GM21786 (cell line): ENCODE measurements at regions not wholly inside any gene's neighbourhood (a gene's known extent, or its start where the extent isn't known, plus 50 kb on each side); places are given as distances from the start of the nearest gene placed in this dataset.
"Not testable (repeated sequence)": the region's sequence is repeated elsewhere in the genome, so short reads cannot be mapped to it uniquely, and the experiment has no call there.

Source experiments
- ATAC-seq: cut with Tn5 transposase; IDR thresholded peaks from one replicate; pipeline ENCODE4 v1.9.1; 2021; ENCODE audit not compliant: unreplicated experiment

DNA sequence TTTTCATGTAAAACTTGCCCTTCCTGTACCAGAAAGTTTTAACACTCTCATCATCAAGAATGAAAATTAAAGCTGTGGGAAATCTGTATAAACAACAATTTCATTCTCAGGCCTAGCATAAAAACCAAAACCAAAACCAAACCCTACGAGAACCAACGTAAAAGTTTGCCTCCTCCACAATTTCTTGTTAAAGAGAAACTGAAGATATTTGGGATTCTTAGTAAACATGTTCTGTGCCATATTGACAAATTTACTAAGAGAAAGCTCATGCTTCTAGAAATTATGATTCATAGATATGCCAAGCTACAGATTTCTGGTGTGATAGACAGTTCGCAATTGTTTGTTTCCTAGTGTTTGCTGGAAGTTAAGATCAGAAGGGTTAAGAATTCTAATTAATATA, 801.0 kb upstream of the NUDT12 start:
- no peak for ATAC-seq

DNA sequence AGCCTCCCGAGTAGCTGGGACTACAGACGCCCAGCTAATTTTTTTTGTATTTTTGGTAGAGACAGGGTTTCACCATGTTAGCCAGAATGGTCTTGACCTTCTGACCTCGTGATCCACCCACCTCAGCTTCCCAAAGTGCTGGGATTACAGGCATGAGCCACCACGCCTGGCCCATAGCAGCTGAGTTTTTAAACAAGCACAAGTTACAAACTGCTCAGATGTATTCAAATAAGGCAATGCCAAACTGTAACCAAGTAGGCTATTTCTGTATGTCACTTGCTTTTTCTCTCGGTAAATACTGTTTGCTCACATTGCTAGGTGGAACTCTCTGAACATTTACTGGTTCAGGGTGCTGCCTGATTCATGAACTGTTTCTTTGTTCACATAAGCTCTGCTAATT, 799.3 kb upstream of the NUDT12 start:
- peak; percentile 39 for ATAC-seq

DNA sequence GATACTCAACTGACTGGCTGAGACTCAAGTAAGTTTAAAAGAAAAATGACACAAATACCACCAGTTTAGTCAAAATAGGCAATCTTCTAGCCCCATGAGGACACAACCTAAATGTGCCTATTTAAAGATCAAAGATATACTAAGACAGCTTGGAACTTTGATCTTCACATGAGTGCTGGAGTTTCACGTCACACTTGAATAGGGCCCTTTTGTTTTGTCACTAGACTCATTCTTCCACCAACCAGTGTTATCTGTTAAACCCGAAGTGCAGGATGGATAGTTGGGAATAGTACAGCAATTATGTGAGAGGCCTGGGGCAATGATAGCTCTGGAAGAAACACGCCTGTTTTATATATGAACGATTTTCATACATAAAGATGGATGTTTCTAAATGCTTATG, 792.8 kb upstream of the NUDT12 start:
- no peak for ATAC-seq

DNA sequence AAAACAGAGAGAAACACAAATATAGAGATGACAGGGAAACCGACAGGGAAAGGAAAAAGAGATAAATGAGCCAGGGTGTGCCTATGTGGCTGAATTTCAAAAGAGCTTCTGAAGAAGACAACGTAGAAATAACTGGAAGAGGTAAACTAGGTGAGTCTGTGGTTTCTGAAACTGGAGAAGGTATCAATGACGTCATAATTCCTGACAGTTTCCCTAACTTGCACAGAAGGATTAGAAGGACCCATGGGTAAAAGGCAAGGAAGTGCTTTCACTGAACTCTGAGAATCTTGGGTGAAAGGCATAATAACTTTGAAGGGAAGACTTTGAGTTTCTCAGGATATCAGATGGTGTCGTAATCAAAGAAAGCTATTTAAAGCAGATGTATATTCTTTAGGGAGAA, 790.8 kb upstream of the NUDT12 start:
- no peak for ATAC-seq

DNA sequence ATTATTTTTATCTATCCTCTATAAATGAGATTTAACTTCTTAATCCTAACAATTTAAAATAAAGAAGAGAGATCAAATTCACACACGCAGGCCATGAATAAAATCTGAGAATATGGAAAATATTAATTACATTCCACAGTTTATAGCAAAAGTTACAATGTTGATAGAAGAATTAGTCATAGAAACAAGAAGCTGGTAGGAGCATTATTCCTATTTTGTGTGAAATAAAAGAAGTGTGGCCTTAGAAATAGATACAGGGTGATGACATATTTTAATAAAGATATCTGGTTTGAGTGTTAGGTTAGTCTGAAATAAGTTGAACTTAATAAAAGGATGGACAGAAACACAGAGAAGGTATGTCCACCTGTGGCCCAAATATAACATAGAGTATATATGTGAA, 790.4 kb upstream of the NUDT12 start:
- ATAC-seq = no peak

DNA sequence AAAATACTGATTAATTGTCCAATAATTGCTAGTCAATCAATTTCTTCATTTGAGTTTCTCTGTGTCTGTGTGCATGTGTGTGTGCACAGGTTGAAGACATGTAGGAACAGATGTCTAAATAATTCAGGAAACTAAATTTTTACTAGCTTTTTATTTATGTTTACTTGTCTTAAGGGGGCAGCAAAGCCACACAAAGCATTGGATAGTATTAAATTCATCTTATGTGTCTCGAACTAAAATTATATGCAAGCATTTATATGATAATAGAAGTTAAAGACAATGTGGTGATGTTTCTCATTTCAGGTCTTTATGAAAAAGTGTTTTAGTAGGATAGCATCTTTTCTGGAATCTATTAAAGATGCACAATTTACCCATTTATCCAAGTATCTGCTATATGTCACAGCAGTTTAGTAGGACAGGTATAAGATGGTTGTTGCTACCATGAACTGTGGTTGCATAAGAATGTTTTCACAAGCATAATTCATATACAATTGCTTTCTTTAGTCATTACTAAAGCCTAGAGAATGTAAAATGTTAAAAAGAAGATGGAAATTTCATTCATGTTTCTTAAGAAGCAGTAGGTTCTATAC, 784.6 kb upstream of the NUDT12 start:
- ATAC-seq = no peak

DNA sequence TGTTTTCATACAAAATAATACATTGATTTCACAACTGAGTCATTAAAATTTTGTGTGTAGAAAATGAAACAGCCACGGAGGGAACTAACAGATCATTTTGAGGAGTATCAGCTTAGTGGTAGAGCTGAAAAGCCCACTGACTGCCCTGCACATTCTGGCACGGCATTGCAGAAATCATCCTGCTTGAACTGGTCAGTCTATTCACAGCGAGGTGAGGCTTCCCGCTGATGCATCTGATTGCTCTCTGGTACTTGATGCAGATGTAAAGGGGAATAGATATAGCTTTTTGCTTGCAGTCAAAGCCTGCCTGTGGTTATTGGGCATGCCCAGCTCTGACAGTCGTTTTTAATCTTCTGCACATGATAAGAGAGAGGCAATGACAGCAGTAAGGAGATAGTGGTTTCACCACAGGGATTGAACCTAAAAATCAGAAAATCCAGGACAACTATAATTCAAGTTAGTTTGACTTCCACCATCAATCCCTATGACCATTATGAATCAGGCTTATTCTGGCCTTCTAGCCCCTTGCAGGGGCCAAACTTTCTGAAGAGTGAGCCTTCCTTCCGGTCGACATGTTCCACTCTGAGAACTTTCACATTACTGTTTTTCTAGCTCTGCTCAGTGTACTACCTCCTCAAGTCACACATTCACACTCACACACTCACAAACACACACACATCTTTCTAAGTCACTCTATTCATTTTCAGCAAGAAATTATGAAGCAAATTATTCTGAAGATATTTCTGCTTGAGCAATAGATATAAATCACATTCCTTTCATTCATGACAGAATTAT, 782.8 kb upstream of the NUDT12 start:
- ATAC-seq = no peak

DNA sequence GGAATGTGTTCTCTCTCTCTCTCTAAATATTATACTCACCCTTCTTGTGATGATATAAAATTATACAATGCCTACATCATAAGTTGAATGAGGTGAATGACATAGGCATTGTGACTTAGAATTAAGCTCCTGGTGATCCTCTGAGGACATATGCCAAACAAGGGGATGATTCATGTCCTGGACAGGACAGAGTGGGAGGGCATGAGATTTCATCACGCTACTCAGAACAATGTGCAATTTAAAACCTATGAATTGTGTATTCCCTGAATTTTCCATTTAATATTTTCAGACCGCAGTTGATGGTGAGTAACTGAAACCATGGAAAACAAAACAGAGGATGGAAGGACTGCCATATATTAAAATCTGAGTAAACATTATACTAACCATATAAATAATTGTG, 782.2 kb upstream of the NUDT12 start:
- ATAC-seq = no peak

DNA sequence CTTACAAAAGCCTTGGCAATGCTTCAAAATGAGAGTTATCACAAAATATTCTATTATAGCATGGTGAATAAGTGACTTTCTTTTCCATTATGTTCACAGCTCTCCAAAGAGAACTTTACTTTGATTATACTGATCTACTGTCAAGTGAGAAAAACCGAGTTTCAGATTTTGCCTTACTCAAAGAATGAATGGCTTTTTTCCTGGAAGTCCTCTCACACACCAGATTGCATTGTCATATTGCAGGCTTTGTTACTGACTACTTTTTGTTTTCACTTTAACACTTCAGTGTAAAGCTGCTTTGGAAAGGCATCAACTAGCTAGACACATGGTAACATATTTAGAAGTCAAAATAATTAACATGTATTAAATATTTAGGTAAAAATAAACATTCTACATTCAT, 765.2 kb upstream of the NUDT12 start:
- ATAC-seq = no peak

DNA sequence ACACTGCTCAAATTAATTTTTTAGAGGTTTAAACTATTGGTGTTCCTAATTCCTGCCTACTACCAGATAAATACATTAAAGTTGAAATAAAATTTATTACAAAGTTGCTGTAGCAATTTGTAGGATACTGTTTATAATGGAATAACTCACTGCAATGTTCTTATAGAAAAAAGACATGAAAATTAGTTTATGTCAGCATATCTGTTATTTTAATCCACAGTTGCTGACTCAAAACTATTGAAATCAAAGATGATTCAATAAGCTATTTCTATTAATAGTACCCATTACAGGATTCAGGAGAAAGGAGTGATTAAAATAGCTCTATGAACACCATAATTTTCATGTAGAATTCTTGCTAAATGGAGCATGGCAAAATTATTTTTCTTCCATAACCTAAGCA, 764.4 kb upstream of the NUDT12 start:
- no peak for ATAC-seq

DNA sequence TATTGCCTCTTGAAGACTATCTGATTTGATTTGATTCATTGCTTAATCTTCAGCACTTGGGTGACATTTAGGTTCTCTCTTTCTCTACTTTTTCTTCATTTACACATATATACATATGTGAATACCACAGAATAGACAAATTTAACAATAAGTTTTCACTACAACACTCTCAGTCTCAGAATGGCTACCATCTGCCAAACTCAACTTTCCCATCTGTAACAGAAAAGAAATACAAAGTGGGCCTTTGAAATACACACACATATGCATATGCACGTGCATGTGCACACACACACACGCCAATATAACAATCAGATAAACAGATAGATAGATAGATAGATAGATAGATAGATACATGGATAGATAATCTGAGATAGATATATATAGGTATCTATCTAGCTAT, 762.8 kb upstream of the NUDT12 start:
- no peak for ATAC-seq

DNA sequence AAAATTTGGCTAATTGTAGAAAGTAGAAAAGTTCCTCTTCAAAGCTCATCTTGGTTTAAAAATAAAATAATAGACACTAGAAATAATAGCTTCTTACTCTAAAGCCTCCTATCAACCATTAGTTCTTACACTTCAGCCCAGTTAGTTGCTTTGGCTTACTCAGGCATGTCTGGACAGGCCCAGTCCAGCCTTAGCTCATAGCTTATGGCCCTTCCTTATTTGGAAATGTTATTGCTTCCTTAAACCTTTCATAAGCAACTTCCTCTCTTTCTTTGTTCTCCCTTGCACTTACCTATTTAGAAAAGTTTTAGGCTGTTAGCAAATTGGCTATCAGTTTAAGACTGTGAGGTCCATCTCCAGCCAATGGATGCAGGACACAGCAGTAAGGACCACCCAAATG, 754.1 kb upstream of the NUDT12 start:
- ATAC-seq = not testable (repeated sequence)

DNA sequence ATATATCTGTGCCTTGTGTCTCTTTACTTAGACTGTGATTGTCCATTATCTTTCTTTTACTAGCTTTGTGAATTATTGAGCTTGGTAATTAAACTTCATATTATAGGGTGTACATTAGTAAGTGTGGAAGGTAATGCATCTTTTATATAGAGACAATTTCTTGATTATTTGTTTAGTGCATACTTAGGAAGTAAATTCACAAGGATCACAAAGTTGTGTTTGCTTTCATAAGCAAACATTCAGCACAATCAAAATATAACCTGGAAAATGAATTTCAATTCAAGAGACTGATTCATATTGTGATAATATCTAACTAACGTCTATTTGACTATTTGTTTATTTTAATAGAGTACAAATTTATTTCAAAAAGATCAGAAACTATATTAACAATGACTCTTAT, 749.9 kb upstream of the NUDT12 start:
- no peak for ATAC-seq

DNA sequence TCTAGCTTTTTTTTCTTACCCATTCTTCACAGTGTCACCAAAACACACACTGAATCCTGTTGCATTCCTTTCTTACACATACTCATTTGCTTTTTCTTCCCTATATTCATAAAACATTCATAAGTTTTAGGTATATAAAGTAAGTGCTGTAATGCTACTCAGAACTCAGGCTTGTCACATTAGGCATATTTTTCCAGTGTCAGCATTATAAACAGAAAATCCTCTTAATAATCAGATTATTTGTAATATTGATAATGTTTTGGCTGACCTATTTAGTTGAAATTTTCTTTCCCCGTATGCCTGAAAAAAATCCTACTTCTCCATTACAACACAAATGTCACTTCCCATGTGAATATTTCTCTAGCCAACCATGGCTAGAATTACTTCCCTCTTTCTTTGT, 743.0 kb upstream of the NUDT12 start:
- no peak for ATAC-seq

DNA sequence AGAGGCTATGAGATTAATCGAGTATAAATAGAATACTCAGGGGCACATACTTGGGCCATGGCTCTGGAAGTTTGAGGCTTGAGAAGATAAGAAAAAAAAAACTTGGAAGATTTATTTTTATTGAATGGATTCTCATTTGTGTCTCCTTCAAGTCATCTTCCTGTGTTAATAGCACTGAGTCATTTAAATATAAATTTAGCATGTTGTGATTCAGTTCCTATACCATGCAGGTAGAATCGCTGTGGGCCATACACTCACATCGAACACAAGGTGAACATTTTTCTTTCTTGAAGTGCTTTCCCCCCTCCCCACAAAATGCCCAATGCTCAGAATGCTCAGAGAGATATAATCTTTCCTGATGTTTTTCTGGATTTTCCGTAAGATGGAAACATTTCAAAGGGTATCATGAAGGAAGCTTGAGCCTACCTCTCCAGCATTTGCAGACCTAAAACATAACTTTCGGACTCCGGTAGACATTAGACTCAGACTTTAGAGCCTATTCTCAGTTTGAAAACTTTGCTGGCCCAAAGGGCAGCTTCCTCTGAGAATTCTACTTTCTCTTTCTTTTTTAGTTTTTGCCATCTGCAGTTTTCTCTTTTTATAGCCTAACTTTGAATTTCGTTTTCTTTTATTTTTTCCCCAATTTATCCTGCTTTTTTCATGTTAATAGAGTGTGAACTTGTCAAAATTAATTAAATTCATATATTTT, 737.6 kb upstream of the NUDT12 start:
- ATAC-seq = peak; percentile 49

DNA sequence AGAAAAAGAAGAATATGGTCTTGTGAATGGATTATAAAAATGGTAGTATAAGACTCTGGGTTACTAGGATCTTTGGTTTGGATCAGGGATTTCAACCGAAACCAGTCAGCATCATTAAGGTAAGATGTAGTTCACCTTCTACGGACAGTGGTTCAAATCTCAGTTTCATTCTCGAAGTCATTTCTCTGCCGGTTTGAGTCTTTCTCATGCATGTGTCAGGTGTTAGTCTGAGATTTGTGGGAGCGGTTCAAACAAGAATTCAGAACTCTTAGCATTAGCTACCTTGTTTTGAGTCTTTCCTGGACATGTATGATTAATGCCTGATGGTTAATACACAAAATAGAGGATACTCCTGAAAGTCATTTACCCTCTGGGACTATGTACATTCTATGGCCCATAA, 735.9 kb upstream of the NUDT12 start:
- no peak for ATAC-seq

DNA sequence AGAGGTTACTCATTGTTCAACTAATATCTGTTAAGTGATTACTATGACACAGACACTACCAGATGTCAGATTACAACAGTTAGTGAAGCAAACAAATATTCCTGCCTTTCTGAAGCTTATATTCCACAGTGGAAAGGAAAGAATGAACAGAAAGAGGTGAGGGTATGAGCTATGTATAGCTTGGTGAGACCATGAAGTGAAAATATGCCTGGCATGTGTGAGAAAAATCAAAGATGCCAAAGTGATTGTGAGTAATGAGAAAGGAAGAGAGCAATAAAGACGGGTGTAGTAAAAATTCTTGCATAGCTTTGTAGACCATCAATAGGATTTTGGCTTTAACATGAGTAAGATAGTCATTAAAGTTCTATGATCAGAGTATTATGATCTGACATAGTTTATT, 734.5 kb upstream of the NUDT12 start:
- no peak for ATAC-seq

DNA sequence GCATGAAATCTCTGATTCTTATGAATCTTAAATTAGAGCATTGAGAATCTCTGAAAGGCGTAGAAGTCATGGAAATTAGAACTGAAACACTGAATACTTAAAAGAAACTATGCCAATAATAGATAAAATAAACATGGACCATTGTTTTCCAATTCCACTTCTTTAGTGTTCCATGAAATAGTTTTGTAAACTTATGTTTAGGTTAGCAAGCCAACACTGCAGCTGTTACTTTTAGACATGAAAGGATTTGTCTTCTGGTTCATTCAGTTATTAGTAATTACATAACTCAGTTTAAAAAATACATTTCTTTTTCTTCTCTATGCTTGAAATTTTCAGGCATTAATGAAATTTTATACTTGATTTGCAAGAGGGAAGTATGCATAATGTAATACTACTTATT, 733.4 kb upstream of the NUDT12 start:
- no peak for ATAC-seq

DNA sequence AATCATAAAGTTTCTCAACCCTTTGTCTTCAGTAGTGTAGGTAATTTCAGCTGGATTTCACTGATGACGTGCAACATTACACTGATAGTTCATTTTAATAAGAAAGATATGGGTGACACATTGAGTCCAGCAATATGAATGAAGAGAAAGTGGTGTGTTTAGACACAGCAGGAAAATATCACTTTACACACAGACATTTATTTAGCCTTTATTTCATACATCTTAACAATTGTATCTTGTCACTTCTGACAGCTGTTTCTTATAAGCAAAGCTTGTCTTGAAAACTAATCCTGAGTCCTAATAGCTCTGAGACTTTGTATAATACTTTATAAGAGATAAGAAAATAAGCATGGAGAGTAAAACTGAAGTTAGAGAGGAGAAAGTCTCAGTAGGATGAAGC, 720.5 kb upstream of the NUDT12 start:
- ATAC-seq = no peak

DNA sequence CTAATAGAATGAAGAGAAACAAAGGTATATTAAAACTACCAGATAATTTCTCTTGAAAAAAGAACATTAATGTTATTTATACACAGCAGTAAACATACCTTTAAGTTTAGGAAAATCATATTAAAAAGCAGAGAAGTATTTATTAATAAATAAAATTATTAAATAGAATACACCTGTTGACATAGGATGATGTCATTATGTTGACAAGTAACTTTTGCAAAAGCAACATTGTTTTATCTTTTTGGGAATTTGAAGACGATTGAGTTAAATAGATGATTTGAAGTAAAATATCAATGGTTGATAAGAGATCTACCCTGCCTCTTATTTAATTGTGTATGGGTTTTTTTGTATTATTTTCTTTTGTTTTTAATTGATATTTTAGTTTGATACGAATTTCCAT, 711.1 kb upstream of the NUDT12 start:
- no peak for ATAC-seq

DNA sequence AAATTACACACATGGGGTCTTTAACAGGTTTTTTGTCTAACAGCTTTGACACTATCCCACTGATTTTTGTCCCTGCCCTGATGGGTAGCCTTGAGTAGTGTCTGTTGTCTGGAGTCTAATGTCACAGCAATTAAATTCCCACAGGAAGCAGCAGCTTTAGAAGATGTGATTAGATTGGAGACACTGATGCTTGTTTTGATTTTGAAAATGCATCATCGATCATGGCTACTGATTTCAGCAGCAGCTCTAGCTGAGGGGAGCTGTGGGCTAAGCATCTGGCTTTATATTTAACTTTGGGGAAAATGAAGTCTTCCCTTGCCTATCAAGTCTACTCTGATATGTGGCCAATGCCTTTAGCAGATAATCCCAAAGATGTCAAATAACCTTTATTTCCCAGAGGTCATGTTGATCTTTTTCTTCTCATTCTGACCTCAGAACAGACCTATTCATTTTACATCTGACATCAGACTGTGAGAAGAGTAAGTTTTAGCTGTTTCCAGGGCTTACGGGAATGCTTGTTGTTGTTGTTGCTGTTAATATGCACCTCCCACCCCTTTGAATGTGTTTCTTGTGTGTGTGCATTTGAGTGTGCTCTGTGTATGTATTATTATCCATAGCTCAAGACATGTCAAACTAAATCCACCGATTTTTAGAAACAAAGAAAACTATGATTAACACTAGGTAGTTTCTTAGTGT, 704.9 kb upstream of the NUDT12 start:
- no peak for ATAC-seq

DNA sequence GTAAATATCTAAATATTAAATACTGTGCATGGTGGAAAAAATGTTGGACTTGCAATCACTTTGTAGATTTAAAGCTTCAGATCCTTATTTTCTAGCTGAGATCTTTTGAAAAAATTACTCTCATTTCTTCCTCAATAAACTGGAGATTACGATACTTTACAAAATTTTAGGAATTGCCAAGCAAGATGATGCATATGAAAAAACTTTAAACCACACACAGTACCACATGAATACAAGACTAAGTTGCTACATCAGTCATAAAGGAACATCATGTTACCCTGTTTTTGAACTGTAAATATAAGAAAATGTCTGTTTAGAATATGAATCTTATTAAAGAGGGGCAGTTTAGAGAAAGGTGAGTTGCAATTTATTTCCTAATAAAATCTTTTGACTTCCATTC, 703.6 kb upstream of the NUDT12 start:
- ATAC-seq = no peak
